Duodenal mucosa (tissue), 2 donors: ENCODE measurements at regions not wholly inside any gene's neighbourhood (a gene's known extent, or its start where the extent isn't known, plus 50 kb on each side); places are given as distances from the start of the nearest gene placed in this dataset.
"Not testable (repeated sequence)": the region's sequence is repeated elsewhere in the genome, so short reads cannot be mapped to it uniquely, and the experiment has no call there.

Source experiments
- H3K27ac ChIP-seq: one replicate; pipeline ENCODE4 v1.7.0; 2013; ENCODE audit warnings: low read depth, low read length
- H3K27me3 ChIP-seq, 2 donors: one replicate each; pipeline ENCODE4 v1.7.0; 2013; ENCODE audit warnings: low read length in 2 of 2, control low read depth in 1 of 2; ENCODE audit not compliant: insufficient read depth in 2 of 2, control insufficient read depth in 1 of 2
- H3K36me3 ChIP-seq, 2 donors: one replicate each; pipeline ENCODE4 v1.7.0; 2013; ENCODE audit warnings: low read length in 2 of 2, control low read depth in 1 of 2; ENCODE audit not compliant: insufficient read depth in 2 of 2, control insufficient read depth in 1 of 2
- H3K4me1 ChIP-seq, 2 donors: one replicate each; pipeline ENCODE4 v1.7.0; 2013; ENCODE audit warnings: low read length in 2 of 2, control low read depth in 1 of 2; ENCODE audit not compliant: insufficient read depth in 2 of 2, control insufficient read depth in 1 of 2
- H3K4me3 ChIP-seq, 2 donors: one replicate each; pipeline ENCODE4 v1.7.0; 2013; ENCODE audit warnings: low read length in 2 of 2, low read depth in 1 of 2
- H3K9ac ChIP-seq, 2 donors: one replicate each; pipeline ENCODE4 v1.7.0; 2013; ENCODE audit warnings: low read length in 2 of 2, low read depth in 1 of 2
- H3K9me3 ChIP-seq, 2 donors: one replicate each; pipeline ENCODE4 v1.7.0; 2013; ENCODE audit warnings: low read length in 2 of 2, control low read depth in 1 of 2; ENCODE audit not compliant: control insufficient read depth in 1 of 2

GRCh38 chr17:45666046-45666600 is 118.0 kb upstream of the CRHR1 start:
- Histone ChIP-seq H3K9me3 (no peaks in the 10 kb centered on the region), H3K9ac (no peak overlapping the region), H3K4me3 (no peak overlapping the region), H3K36me3 (no peaks in the 10 kb centered on the region), H3K27me3 (no peaks in the 10 kb centered on the region), H3K27ac (no peak overlapping the region), H3K4me1 (no peaks in the 10 kb centered on the region)

GRCh38 chr17:45666641-45667040 is 117.5 kb upstream of the CRHR1 start:
- H3K27me3 ChIP-seq = no peaks in the 10 kb centered on the region
- H3K36me3 ChIP-seq = no peaks in the 10 kb centered on the region
- H3K9ac ChIP-seq = no peak overlapping the region
- H3K27ac ChIP-seq = no peak overlapping the region
- no peaks in the 10 kb centered on the region for H3K9me3 ChIP-seq
- no peak overlapping the region for H3K4me3 ChIP-seq
- no peaks in the 10 kb centered on the region for H3K4me1 ChIP-seq

- H3K36me3 ChIP-seq = no peaks in the 10 kb centered on the region
- H3K4me1 ChIP-seq = no peaks in the 10 kb centered on the region
- H3K27ac ChIP-seq = no peak overlapping the region
- no peaks in the 10 kb centered on the region for H3K27me3 ChIP-seq
- no peaks in the 10 kb centered on the region for H3K9me3 ChIP-seq
- no peak overlapping the region for H3K4me3 ChIP-seq
- no peak overlapping the region for H3K9ac ChIP-seq
Measured at GRCh38 chr17:45667591-45668171, 116.4 kb upstream of the CRHR1 start.

DNA sequence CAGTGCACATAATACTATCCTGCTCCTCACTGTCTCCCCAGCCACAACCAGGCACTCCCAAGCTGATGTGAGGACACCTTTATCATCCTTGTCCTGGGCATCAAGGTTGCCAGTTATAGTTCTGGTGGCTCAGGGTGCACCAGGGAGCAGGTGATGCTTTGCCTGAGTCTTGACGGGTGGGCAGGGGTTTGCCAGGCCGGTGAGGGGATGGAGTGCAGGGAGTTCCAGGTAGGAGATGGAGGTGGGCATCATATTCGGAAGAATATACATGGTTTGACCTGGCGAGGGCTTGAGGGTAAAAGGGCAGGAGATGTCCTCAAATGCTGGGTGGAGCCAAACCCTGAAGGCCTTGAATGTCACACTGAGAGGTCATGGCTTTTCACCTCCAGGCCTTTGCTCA is 115.8 kb upstream of the CRHR1 start:
- no peak overlapping the region for H3K27ac ChIP-seq
- no peak overlapping the region for H3K9ac ChIP-seq
- no peaks in the 10 kb centered on the region for H3K36me3 ChIP-seq
- H3K27me3 ChIP-seq = no peaks in the 10 kb centered on the region
- no peaks in the 10 kb centered on the region for H3K4me1 ChIP-seq
- no peaks in the 10 kb centered on the region for H3K9me3 ChIP-seq
- no peak overlapping the region for H3K4me3 ChIP-seq

GRCh38 chr17:45672301-45672700 is 111.8 kb upstream of the CRHR1 start:
- no peak overlapping the region for H3K27ac ChIP-seq
- H3K27me3 ChIP-seq = no peaks in the 10 kb centered on the region
- H3K9me3 ChIP-seq = peaks cover 0 to 4% of the 10 kb centered on the region in 2 donors
- no peaks in the 10 kb centered on the region for H3K4me1 ChIP-seq
- no peak overlapping the region for H3K9ac ChIP-seq
- H3K4me3 ChIP-seq = no peak overlapping the region
- no peaks in the 10 kb centered on the region for H3K36me3 ChIP-seq

DNA sequence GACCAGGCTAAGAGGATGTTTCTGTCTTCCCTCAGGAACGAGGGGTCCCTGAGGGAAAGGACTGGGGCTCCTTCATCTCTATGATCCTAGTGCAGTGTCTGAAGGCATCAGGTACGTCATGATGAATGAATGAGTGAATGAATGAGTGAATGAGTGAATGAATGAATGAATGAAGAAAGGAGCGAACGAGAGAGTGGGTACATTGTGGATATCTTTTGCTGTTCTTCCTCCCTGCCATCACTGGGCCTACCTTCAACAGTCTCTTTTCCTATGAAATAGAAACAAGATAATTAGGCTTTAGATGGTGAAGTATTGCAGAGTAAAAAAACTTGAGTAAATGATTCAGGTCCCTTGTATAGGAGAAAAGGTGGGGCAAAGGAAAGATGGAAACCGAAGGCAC is 111.3 kb upstream of the CRHR1 start:
- Histone ChIP-seq H3K27me3 (no peaks in the 10 kb centered on the region), H3K27ac (no peak overlapping the region)

DNA sequence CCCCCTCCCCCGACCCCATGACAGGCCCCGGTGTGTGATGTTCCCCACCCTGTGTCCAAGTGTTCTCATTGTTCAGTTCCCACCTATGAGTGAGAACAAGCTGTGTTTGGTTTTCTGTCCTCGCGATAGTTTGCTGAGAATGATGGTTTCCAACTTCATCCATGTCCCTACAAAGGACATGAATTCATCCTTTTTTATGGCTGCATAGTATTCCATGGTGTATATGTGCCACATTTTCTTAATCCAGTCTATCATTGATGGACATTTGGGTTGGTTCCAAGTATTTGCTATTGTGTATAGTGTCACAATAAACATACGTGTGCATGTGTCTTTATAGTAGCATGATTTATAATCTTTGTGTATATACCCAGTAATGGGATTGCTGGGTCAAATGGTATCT is 110.4 kb upstream of the CRHR1 start:
- not testable (repeated sequence) for H3K9me3 ChIP-seq, H3K36me3 ChIP-seq, H3K27me3 ChIP-seq, H3K9ac ChIP-seq, H3K4me3 ChIP-seq, H3K4me1 ChIP-seq, H3K27ac ChIP-seq

More for the DNA sequence above, 111.3 kb upstream of the CRHR1 start:
- Histone ChIP-seq H3K36me3 (no peaks in the 10 kb centered on the region), H3K9ac (no peak overlapping the region), H3K4me1 (no peaks in the 10 kb centered on the region), H3K4me3 (no peak overlapping the region), H3K9me3 (peaks cover 0 to 4% of the 10 kb centered on the region in 2 donors)

- Histone ChIP-seq H3K27me3 (no peaks in the 10 kb centered on the region), H3K4me3 (no peak overlapping the region), H3K27ac (no peak overlapping the region), H3K36me3 (no peaks in the 10 kb centered on the region), H3K9me3 (peaks cover 0 to 4% of the 10 kb centered on the region in 2 donors), H3K9ac (no peak overlapping the region), H3K4me1 (no peaks in the 10 kb centered on the region)
Measured at GRCh38 chr17:45675012-45675411, 109.1 kb upstream of the CRHR1 start.

DNA sequence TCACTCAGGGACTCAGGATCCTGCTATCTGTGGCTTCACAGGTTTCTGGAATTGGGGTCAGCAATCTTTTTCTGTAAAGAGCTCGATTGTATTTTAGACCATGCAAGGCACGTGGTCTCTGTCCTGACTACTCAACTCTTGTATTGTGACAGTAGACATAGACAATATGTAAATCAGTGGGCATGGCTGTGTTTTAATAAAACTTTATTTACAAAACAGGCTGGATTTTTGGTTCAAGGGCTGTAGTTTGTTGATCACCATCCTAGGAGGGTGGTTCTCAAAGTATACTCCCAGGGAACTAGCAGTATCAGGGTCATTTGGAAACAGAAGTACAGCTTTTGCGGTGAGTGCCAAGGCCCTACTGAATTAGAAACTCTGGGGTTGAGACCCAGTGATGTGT is 108.2 kb upstream of the CRHR1 start:
- Histone ChIP-seq H3K27me3 (peaks cover 0 to 3% of the 10 kb centered on the region in 2 donors), H3K4me1 (no peaks in the 10 kb centered on the region), H3K27ac (no peak overlapping the region), H3K9ac (no peak overlapping the region), H3K36me3 (no peaks in the 10 kb centered on the region), H3K4me3 (no peak overlapping the region), H3K9me3 (peaks cover 0 to 4% of the 10 kb centered on the region in 2 donors)

- H3K9ac ChIP-seq = no peak overlapping the region
- H3K4me1 ChIP-seq = no peaks in the 10 kb centered on the region
- H3K4me3 ChIP-seq = no peak overlapping the region
- H3K27ac ChIP-seq = no peak overlapping the region
- peaks cover 0 to 4% of the 10 kb centered on the region in 2 donors for H3K9me3 ChIP-seq
- H3K36me3 ChIP-seq = no peaks in the 10 kb centered on the region
- H3K27me3 ChIP-seq = peaks cover 0 to 3% of the 10 kb centered on the region in 2 donors
Measured at GRCh38 chr17:45676695-45677094, 107.4 kb upstream of the CRHR1 start.
